GM04503 (cell line): ENCODE measurements at regions not wholly inside any gene's neighbourhood (a gene's known extent, or its start where the extent isn't known, plus 50 kb on each side); places are given as distances from the start of the nearest gene placed in this dataset.

Experiments
- DNase-seq: peaks from one replicate; pipeline ENCODE4 v3.0.0-alpha.2; 2012; ENCODE audit warnings: low read depth

DNA sequence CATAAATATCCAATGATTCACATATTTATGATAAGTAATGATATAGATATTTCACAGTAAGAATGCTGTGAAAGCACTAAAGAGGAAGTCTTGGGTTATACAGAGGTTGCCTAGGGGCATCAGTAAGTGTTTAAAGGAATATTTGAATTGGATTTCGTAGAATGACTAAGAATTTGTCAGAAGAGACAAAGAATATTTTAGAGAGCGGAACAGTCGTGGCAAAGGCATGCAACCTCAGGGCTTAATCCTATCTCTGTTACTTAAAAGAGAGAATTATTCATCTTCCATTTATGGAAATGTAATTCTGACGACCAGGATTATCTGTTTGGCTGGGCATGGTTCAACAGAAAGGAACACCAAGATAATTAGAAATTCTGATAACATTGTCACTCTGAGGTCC, 171.9 kb upstream of the NR5A2 start:
- DNase-seq = peak; percentile 23

DNA sequence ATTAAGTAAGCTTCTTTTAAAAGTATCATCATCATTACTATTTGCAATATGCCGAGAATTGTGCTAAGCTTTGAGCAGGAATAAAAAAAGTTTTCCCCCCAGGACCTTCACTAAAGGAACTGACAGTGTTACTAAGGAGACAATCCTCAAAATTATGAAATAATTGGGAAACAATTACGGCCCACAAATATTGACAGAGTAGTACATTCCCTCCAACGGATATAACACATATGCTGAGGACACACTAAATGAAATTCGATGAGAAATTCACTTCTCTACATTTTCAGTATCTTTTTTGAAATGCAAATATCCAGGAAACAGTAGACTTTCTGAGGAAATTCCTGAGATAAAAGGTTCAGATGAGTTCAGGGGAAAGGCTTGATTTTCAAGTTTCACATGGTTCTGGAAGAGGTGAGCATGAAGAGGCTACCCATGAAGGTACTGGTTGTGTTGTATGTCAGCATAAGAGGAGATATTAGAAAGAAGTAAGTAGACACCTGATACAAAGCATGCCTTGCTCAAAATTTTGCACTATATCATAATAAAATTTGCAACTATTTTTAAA, 171.2 kb upstream of the NR5A2 start:
- no peak for DNase-seq

DNA sequence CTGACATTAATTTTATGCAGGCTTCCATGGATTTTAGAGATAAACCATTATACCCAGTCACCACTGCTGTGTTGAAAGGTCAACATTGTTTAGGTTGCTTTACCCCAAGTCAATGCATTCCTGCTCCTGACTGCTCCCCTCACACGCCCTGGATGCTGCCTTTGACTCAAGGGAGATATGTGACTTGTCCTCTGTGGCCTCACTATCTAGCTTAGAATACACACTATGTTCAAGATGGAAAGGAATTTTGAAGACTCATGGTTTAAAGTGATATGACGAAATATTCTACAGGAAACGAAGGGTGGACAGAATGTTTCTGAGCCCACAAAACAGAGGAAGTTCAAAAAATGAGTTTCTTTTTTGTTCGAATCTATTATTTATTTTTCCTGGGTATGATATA, 170.4 kb upstream of the NR5A2 start:
- DNase-seq = no peak

DNA sequence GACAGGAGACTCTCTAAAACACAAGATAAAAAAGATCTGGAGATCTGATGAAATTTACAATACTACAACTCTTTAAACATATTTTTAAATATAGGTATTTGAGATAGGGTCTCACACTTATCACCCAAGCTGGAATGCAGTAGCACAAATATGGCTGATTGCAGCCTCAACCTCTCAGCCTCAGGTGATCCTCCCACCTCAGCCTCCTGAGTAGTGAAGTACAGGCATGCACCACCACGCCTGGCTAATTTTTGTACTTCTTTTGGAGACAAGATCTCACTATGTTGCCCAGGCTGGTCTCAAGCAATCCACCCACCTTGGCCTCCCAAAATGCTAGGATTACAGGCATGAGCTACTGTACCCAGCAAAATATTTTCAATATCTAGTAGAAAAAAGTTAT, 170.0 kb upstream of the NR5A2 start:
- no peak for DNase-seq

DNA sequence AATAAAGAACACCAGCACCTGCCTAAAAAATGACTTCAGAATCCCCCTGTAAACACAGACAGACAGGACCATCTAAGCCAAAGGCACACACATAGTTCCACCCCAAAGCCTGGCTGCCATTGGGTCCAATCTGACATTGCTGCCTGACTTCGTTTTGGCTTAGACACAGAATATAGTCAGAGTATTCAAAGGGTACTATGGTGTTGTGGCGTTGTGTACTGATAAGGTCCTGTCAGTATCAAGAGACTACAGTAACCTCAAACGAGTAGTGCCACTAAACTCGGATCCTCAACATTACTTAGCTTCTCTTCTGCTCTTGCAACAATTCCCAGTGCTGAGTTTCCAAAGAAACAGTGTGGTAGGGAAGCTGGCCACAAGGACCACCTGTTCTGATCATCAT, 169.3 kb upstream of the NR5A2 start:
- DNase-seq = no peak

DNA sequence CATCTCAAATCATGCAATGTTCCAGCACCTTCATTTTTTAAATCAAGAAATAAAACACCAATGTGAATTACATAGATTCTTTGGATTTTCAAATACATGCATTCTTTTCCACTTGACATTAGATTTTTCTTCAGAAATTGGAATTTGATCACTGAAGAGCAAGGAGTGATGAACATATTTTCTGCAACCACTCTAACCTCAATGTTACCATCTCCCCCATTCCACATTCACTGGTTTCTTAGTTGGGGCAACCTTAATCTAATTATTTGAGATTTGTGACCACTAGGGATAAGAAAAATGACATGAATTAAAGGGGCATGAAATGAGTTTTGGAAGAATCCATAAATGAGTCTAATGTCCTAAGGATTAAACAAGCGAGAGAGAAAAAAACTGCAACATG, 168.7 kb upstream of the NR5A2 start:
- DNase-seq = no peak

DNA sequence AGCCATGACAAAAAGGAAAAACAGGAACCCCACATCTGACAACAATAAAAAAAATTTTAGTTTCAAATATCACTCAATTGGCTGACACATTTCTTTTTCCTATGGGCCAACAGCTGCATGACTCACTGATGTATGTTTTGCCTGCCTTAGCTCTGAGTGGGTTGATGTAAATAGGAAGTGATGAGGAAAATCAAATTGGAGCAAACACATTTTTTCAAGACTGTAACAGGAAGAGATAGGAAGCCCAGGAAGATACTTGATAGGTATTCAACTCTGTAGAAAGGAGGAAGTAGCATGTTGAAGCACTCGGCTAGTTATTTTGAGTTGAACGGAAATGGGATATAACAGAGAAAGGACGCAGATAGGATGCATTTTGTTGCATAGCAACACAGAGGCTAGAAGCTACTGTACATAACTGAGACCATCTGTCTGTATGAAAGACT, 168.0 kb upstream of the NR5A2 start:
- peak; percentile 35 for DNase-seq

DNA sequence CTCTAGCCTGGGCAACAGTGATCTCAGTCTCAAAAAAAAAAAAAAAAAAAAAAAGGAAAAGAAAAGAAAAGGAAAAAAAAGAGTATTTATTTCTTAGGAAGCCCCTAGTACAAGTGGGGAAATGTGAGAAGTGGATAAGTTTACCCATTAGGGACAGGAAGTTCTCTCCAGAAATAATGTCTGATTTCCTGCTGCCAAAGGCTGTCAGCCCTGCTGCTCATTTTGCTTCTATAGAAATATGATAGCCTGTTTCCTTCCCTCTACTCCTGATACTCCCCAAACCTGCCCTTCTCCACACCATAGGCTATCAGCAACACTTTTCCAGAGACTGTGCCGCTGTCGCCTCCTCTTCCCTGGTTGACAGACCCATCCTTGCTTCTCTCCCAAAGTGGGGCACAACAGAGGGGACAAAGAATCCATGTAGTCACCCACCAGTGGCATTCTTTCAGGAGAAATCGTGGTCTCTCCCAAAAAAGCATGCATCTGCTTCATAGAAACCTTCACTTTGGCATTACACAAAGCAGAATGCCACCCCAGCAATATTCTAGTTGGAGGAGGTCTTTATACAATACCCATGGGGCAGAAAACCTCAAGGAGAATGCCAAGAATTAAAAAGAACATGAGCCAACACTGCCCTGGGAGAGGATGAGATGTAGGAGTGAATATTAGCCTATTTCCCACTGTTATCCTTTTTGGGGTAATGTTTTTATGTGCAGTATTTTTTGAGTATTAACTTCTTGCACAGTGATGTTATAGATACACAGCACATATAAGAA, 166.3 kb upstream of the NR5A2 start:
- DNase-seq = no peak

DNA sequence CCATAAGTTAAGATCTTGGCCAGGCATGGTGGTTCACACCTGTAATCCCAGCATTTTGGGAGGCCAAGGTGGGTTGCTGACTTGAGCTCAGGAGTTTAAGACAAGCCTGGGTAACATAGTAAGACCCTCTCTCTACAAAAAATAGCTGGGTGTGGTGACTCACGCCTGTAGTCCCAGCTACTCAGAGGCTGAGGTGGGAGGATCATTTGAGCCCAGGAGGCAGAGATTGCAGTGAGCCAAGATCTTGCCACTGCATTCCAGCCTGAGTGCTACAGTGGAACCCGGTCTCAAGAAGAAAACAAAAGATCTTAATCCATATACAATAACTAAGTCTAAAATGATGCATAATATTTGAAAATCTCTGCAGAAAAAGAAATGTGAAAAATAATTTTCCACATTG, 165.5 kb upstream of the NR5A2 start:
- no peak for DNase-seq

DNA sequence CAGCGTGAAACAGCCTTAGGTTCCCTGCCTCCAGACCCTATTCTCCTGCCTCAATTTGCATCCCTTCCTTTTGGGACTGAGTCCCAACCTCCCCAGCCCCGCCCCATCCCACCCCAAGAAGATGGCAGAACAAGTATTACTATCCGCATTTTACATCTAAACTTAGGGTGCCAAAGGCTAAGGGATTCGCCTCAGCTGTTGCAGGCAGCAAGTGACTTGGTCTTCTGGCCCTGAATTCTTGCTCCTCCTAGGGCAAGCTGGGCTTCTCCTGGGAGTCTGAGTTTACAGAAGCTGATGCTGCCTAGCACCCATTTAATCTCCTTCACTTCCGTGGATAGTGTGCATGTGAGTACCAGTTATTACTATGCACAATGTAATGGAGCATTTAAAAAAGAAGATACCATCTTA, 161.3 kb upstream of the NR5A2 start:
- no peak for DNase-seq

DNA sequence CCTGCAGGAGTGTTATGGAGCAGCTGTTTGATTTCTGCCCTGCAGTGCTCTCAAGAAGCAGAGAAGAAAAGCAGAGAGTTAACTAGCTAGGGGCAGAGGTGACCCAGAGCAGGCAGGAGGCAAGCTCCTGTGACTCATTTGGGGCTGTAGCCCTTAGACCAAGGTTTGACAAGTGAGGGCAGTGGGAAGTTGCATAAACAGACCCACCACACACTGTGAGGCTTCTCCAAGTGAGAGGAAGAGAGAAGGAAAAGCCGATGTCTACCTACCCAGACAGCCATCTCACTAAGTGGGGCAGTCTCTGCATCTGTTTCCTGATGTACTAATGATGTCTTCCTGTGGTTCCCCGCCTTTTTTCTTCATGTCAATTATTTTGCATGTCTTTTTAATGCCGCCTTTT, 159.9 kb upstream of the NR5A2 start:
- no peak for DNase-seq

DNA sequence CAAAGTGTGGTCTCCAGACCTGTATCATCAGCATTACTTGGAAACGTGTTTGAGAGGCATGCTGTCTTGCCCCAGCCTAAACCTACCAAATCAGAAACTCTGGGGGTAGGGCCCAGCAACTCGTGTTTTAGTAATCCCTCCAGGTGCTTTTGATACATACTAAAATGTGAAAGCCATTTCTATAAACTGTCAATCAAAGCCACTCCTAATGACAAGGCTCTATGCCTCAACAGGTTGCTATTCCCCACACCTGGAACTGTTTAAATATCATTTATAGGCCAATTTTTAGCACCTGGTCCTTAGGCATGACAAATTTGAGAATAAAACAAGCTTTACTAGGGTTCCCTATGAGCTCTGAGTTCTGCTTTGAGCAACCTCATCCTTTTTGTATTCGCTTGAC, 158.7 kb upstream of the NR5A2 start:
- DNase-seq = no peak

DNA sequence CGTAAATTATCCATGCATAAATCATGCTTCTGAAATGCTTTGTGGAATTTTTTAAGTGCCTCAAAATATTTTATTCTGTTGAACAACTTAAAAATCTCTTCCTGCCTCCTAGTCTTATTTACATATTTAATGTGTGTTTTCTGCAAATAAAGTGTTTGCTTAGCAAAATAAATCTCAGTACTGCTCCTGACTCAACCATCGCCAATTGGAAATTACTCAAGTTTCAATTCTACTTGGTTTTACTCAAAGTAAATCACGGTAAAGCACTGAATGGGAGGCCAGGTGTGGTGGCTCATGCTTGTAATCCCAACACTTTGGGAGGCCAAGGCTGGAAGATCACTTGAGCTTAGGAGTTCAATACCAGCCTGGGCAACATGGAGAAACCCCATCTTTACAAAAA, 152.2 kb upstream of the NR5A2 start:
- DNase-seq = no peak

DNA sequence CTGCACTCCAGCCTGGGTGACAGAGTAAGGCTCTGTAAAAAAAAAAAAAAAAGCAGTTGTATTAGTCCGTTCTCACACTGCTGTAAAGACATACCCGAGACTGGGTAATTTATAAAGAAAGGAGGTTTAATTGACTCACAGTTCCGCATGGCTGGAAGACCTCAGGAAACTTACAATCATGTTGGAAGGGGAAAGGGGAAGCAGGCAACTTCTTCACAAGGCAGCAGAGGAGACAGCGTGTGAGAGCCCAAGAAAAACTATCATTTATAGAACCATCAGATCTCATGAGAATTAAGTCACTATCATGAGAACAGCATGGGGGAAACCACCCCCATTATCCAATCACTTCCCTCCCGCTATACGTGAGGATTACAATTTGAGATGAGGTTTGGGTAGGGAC, 151.7 kb upstream of the NR5A2 start:
- no peak for DNase-seq

DNA sequence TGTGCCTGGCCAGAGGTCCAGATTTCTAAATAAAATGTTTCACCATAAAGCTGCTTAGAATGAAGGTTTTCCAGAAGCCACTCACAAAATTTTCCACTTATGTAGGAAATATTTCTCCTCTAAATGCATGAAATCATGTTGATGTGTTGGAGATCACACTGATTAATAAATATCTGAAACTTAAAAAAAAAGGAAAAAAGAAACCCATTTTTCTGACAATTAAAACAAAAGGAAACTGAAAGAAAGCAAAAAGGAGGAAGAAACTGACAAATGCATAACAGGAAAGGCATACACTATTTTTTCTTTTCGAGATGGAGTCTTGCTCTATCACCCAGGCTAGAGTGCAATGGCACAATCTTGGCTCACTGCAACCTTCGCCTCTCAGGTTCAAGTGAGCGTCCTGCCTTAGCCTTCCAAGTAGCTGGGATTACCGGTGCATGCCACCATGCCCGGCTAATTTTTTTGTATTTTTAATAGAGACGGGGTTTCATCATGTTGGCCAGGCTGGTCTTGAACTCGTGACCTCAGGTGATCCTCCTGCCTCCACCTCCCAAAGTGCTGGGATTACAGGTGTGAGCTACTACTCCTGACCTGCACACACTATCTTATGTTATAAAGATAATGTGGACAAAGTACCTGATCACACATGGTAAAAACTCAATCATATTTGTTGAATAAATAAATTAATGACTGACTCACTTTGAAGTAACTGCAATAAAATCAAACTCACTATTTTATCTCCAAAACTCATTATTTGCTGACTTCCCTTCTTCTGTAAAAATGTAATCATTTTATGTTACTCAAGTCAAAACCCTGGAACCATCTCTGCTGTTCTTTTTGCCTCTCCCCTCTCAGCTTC, 149.8 kb upstream of the NR5A2 start:
- DNase-seq = no peak

DNA sequence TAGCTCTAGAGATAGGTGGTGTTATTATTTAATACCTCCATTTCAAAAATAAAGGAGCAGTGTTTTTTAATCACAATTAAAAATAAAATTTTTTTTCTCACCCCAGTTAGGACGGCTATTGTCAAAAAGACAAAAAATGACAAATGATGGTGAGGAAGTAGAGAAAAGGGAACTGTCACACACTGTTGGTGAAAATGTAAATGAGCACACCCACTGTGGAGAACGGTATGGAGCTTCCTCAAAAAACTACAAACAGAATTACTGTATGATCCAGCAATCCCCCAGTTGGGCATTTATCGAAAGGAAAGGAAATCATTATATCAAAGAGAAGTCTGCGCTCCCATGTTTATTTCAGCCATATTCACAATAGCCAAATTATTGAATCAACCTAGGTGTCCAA, 148.7 kb upstream of the NR5A2 start:
- DNase-seq = no peak

DNA sequence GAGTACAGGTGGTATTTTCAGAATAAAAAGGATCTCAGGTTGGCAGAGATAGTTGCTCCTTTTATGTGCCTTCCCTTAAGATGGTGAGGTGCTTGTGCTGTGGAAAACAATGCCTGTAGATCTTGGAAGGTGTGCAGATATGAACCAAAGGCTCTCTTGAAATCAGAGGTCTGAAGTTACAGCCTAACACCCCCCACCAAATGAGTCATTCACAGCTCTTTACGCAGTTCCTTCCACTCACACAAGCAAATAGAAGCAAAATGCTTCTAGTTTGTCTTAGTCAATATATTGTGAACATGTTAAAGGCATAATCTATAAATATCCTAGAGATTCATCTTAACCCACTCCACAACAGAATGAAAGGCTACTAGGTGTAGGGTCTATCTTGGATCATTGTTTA, 128.9 kb upstream of the NR5A2 start:
- DNase-seq = no peak

DNA sequence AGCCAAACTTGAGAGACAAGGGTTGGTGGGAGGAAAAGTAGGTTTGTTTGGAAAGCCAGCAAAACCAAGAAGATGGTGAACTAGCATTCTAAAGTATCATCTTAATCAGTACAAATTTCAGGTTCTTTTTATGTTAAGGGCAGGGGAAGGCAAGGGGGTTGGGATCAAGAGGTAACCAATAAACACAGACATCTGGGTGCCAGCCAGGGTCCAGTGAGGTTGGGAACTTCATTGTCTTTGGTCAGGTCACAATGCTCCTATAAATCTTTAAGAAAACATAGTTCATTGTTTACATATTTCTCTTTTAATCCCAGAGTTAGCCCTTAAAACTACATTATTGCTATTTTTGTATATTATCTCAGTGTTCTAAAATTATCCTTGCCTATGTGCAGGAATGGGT, 126.2 kb upstream of the NR5A2 start:
- no peak for DNase-seq

DNA sequence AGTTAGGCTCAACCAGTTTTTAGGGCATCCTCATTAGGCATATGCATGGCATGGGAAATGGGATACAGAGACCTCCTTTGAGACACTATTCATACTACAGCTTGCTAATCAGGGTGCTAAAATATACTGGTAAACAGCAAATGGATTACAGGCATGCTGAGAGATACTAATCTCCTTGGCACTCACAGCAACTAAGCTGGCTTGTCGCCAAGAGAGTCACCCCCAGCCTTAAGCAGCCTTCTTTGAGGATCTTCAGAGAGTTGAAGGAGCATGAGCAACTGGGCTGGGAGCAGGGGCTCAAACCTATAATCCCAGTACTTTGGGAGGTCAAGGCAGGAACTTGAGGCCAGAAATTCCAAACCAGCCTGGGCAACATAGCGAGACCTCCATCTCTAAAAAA, 120.1 kb upstream of the NR5A2 start:
- DNase-seq = no peak

DNA sequence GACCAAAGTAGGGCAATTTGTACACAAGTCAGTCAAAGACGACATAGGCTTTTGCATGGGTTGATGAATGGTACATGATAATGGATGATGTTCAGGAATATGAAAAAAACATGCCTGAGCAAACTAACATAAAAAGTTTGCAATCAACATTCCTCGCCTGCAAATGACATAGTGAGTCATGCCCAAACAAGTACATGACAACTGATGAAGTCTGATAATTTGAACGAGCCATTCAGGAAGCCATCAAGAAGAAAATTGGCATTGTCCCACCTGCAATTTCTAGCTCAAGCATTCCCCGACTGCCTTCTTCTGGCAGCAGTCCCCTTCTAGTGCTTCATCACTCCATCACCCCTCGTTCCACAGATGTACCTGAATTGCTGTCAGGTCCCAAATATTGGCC, 118.4 kb upstream of the NR5A2 start:
- no peak for DNase-seq

DNA sequence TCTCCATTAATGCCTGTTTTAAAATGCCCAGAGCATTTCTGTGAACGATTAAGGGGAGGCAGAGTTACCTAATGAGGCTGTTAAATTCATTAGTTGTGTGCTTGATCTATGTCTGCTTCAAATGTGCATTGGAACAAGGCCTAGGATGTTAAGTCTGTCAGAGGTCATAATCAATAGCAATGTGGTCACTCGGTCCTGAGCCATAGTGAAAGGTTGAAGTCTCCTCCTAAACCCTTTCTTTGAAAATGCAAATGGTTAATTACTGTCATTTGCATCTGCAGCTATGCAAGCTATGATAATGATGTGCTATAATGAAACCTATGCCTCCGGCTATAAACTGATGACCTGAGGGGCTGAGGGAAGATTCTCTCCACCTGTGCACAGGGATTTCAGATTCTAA, 114.2 kb upstream of the NR5A2 start:
- no peak for DNase-seq

DNA sequence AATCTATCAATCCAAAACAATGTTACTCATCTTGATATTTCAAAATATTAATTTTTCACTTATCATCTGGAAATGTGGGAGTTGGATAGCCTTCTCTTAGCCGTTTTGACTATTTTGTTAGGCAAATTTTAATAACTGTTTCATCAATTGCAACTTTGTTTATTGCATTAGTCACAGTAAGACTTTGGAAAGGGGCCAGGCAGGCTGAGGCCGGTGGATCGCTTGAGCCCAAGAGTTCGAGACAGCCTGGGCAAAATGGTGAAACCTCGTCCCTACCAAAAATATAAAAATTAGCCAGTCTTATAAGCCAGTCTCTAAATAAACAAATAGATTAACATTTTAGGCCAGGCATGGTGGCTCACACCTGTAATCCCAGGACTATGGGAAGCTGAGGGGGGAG, 113.0 kb upstream of the NR5A2 start:
- DNase-seq = no peak

DNA sequence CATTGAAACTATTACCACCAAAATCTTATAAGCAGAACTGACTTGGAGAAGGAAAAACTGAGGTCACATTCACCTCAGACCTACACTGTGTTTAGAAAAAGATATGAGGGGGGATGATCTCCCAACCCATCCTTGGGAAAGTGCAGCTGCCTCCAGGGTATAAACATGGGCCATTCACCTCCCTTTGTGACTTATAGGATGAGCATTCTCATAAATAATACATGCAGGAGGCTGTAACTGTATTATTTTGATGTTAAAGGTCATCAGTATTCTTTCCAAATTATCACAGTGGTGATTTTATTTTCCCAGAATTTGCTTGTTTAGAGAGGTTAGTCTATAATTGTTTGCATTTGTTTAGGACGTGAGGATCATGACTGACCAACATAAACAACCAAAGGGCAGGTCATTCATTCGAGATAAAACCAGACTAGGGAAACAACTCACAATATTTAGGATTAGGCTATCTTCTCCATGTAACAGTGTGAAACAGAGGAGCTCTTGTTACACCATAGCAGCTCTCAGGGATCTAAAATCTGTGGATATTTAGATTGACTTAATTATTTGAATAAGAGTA, 109.2 kb upstream of the NR5A2 start:
- DNase-seq = no peak
